ENCODE measurements at regions not wholly inside any gene's neighbourhood (a gene's known extent, or its start where the extent isn't known, plus 50 kb on each side); places are given as distances from the start of the nearest gene placed in this dataset.

DNA sequence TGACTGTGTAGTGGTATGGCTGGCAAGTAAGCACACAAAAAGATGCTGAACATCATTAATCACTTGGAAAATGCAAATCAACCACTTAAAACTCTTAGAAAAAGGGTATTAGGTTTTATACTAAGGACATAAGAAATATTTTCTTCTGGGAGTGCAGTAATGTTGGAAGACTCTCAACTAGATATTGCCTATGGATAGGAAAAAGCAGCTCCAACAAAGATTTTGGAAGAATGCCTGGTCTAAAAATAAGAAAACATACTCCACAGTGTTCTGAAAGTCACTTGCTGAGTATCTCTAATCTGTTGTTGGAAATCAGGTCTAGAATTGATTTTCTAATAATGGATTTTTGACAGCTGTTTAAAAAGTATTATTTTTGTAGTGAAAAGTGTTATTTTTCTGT, 50.8 kb upstream of the PHYHIPL start:
- Histone ChIP-seq H3K27ac (no peak overlapping the region), H3K9me3 (no peaks in the 10 kb centered on the region), H3K36me3 (no peaks in the 10 kb centered on the region), H3K4me1 (peaks cover 0 to 10% (median 5%) of the 10 kb centered on the region in 4 donors), H3K27me3 (no peaks in the 10 kb centered on the region), H3K4me3 (no peak overlapping the region)
- TF ChIP-seq POLR2A (IDR thresholded peaks at IDR 0.05) (no peak), EP300 (IDR thresholded peaks at IDR 0.05) (no peak), POLR2AphosphoS5 (IDR thresholded peaks at IDR 0.05) (no peak)
- TF ChIP-seq, protein P1, sequence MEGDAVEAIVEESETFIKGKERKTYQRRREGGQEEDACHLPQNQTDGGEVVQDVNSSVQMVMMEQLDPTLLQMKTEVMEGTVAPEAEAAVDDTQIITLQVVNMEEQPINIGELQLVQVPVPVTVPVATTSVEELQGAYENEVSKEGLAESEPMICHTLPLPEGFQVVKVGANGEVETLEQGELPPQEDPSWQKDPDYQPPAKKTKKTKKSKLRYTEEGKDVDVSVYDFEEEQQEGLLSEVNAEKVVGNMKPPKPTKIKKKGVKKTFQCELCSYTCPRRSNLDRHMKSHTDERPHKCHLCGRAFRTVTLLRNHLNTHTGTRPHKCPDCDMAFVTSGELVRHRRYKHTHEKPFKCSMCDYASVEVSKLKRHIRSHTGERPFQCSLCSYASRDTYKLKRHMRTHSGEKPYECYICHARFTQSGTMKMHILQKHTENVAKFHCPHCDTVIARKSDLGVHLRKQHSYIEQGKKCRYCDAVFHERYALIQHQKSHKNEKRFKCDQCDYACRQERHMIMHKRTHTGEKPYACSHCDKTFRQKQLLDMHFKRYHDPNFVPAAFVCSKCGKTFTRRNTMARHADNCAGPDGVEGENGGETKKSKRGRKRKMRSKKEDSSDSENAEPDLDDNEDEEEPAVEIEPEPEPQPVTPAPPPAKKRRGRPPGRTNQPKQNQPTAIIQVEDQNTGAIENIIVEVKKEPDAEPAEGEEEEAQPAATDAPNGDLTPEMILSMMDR (IDR thresholded peaks at IDR 0.05), result no peak
- no peak for DNase-seq
- intact Hi-C loops (cut with DNase I), result no loop called here

- TF ChIP-seq POLR2AphosphoS5 (IDR thresholded peaks at IDR 0.05) (no peak), POLR2A (IDR thresholded peaks at IDR 0.05) (no peak), EP300 (IDR thresholded peaks at IDR 0.05) (no peak)
- TF ChIP-seq, protein P1 (IDR thresholded peaks at IDR 0.05), result no peak
- no peak overlapping the region for H3K4me3 ChIP-seq
- WGBS, 2 donors, result 55 to 79% methylated on average over 3 of the region's 3 CpGs
- DNase-seq, result no peak
- peaks cover 0 to 10% (median 5%) of the 10 kb centered on the region in 4 donors for H3K4me1 ChIP-seq
- no peaks in the 10 kb centered on the region for H3K36me3 ChIP-seq
- H3K27ac ChIP-seq, result no peak overlapping the region
- intact Hi-C loops (cut with DNase I), result no loop called here
- H3K27me3 ChIP-seq, result no peaks in the 10 kb centered on the region
- H3K9me3 ChIP-seq, result no peaks in the 10 kb centered on the region
Observed at GRCh38 chr10:59126261-59126660, 50.2 kb upstream of the PHYHIPL start.

All from sigmoid colon (tissue), 6 donors.